ENCODE measurements at regions not wholly inside any gene's neighbourhood (a gene's known extent, or its start where the extent isn't known, plus 50 kb on each side); places are given as distances from the start of the nearest gene placed in this dataset.

DNA sequence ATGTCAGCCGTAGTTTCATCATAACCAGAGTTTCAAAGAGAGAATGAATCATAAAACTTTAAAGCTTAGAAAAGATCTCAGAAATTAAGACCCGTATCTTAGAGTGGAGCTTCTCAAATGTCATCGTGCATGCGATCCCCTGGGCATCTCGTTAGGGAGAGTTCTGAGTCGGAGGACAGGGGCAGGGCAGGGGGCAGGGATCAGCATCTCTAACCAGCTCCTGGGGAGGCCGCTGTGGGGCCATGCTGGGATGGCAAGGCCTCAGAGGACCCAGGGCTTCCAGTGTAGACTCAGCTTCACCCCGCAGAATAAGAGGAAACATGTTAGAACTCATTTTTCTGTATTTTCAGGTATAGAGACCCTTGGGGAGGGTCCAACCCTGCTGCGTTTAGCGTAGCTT lies 72.0 kb upstream of the AFDN start:
- TF ChIP-seq, protein P1, sequence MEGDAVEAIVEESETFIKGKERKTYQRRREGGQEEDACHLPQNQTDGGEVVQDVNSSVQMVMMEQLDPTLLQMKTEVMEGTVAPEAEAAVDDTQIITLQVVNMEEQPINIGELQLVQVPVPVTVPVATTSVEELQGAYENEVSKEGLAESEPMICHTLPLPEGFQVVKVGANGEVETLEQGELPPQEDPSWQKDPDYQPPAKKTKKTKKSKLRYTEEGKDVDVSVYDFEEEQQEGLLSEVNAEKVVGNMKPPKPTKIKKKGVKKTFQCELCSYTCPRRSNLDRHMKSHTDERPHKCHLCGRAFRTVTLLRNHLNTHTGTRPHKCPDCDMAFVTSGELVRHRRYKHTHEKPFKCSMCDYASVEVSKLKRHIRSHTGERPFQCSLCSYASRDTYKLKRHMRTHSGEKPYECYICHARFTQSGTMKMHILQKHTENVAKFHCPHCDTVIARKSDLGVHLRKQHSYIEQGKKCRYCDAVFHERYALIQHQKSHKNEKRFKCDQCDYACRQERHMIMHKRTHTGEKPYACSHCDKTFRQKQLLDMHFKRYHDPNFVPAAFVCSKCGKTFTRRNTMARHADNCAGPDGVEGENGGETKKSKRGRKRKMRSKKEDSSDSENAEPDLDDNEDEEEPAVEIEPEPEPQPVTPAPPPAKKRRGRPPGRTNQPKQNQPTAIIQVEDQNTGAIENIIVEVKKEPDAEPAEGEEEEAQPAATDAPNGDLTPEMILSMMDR (IDR thresholded peaks at IDR 0.05), result no peak
- TF ChIP-seq POLR2AphosphoS5 (IDR thresholded peaks at IDR 0.05), result no peak
